Glutamatergic neuron (in vitro differentiated cells): ENCODE measurements at regions not wholly inside any gene's neighbourhood (a gene's known extent, or its start where the extent isn't known, plus 50 kb on each side); places are given as distances from the start of the nearest gene placed in this dataset.

Experiments
- DNase-seq: peaks from one replicate; pipeline ENCODE4 v3.0.0; 2022
- H3K27ac Mint-ChIP-seq: one replicate; pipeline ENCODE4 v1.8.0; 2020; ENCODE audit warnings: mild to moderate bottlenecking, mixed read lengths, inconsistent platforms; ENCODE audit not compliant: unreplicated experiment
- H3K27me3 Mint-ChIP-seq: one replicate; pipeline ENCODE4 v1.8.0; 2020; ENCODE audit warnings: mild to moderate bottlenecking, moderate library complexity, mixed read lengths, inconsistent platforms; ENCODE audit not compliant: unreplicated experiment
- H3K36me3 Mint-ChIP-seq: one replicate; pipeline ENCODE4 v1.8.0; 2020; ENCODE audit warnings: mild to moderate bottlenecking, mixed read lengths, inconsistent platforms; ENCODE audit not compliant: unreplicated experiment
- H3K4me1 Mint-ChIP-seq: one replicate; pipeline ENCODE4 v1.8.0; 2020; ENCODE audit warnings: mild to moderate bottlenecking, low read depth, mixed read lengths, inconsistent platforms; ENCODE audit not compliant: unreplicated experiment
- H3K4me3 Mint-ChIP-seq: one replicate; pipeline ENCODE4 v1.8.0; 2020; ENCODE audit warnings: mild to moderate bottlenecking, mixed read lengths, inconsistent platforms; ENCODE audit not compliant: unreplicated experiment
- H3K9me3 Mint-ChIP-seq: one replicate; pipeline ENCODE4 v1.8.0; 2020; ENCODE audit warnings: mild to moderate bottlenecking, moderate library complexity, mixed read lengths, inconsistent platforms; ENCODE audit not compliant: unreplicated experiment
- TF ChIP-seq, protein P1 (sequence below): fragments of 200-600 bp; sonication (generic); IDR thresholded peaks from one replicate; pipeline ENCODE4 v1.5.0; 2021; ENCODE audit not compliant: partially characterized antibody, unreplicated experiment

DNA sequence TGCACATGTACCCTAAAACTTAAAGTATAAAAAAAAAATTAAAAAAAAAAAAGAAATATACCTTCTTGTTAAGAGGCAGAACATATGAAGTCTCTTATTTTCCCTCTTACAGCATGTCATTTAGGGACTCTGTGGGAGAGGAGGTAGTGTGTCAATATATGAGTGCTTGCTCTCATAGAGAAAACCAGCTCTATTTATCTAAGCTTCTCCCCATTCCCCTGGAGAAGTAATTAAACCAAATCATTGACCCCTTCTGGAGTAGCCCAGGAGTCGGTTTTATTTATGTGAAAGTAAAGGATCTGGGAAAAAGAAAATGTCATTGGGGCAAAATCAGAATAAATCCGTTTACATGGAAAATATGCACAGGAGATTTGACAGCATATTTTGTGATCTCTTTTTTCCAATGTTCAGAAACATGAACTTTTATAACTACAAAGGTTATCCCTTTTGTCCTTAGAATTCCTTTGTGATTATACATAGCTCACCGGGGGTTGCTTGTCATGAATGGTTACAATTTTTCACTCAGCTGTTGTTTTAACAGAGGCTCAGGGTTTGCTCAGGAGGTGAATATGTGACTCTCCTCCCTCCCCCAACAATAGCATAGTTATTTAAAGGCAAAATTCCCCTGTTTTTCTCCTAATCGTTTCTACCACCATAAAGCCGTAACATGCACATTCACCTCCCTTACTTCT lies 114.5 kb upstream of the C1orf21 start:
- H3K4me3 Mint-ChIP-seq: no peak overlapping the region
- no peaks in the 10 kb centered on the region for H3K27me3 Mint-ChIP-seq
- H3K27ac Mint-ChIP-seq: no peak overlapping the region
- TF ChIP-seq, protein P1, sequence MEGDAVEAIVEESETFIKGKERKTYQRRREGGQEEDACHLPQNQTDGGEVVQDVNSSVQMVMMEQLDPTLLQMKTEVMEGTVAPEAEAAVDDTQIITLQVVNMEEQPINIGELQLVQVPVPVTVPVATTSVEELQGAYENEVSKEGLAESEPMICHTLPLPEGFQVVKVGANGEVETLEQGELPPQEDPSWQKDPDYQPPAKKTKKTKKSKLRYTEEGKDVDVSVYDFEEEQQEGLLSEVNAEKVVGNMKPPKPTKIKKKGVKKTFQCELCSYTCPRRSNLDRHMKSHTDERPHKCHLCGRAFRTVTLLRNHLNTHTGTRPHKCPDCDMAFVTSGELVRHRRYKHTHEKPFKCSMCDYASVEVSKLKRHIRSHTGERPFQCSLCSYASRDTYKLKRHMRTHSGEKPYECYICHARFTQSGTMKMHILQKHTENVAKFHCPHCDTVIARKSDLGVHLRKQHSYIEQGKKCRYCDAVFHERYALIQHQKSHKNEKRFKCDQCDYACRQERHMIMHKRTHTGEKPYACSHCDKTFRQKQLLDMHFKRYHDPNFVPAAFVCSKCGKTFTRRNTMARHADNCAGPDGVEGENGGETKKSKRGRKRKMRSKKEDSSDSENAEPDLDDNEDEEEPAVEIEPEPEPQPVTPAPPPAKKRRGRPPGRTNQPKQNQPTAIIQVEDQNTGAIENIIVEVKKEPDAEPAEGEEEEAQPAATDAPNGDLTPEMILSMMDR: no peak
- H3K9me3 Mint-ChIP-seq: peaks cover 5% of the 10 kb centered on the region
- peaks cover 7% of the 10 kb centered on the region for H3K36me3 Mint-ChIP-seq
- no peak for DNase-seq
- H3K4me1 Mint-ChIP-seq: no peaks in the 10 kb centered on the region

DNA sequence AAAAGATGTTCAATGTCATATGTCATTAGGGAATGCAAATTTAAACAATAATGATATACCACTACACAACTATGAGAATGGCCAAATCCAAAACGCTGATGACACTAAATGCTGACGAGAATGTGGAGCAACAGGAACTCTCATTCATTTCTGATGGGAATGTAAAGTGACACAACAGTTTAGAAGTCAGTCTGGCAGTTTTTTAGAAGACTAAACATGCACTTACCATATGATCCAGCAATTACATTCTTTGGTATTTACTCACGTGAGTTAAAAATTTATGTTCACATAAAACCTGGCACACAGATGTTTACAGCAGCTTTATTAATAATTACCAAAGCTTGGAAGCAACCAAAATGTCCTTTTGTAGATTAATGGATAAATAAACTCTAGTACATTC lies 110.4 kb upstream of the C1orf21 start:
- DNase-seq: no peak
- peaks cover 7% of the 10 kb centered on the region for H3K36me3 Mint-ChIP-seq
- no peak overlapping the region for H3K27ac Mint-ChIP-seq
- peaks cover 5% of the 10 kb centered on the region for H3K9me3 Mint-ChIP-seq
- no peak overlapping the region for H3K4me3 Mint-ChIP-seq
- TF ChIP-seq, protein P1: no peak
- H3K27me3 Mint-ChIP-seq: no peaks in the 10 kb centered on the region
- H3K4me1 Mint-ChIP-seq: no peaks in the 10 kb centered on the region

DNA sequence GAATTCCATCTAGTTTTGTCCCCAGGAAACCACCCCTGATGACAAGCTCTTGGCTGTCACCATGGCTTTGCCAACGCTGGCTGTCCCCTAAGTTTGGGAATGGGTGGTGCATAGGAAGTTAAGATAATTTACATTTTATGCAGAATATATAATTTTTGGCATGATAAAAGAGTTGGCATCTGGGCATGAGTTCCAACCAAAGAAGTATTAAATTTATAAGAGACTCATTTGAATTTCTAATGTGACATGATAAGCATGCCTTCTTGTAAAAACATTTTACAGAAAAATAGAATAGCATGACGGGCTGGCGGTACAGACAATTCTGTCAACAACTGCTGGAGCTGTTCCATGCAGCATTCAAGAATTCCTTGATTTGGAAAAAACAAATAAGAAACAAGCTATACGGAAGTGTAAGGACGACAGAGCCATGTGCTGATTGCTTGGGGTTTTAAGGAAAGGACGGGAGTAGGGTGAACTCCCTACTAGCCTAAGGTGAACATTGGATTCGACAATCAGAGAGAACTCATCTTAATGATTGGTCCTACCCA lies 106.8 kb upstream of the C1orf21 start:
- peaks cover 7% of the 10 kb centered on the region for H3K9me3 Mint-ChIP-seq
- no peak overlapping the region for H3K4me3 Mint-ChIP-seq
- peaks cover 5% of the 10 kb centered on the region for H3K27me3 Mint-ChIP-seq
- H3K4me1 Mint-ChIP-seq: peaks cover 13% of the 10 kb centered on the region
- H3K36me3 Mint-ChIP-seq: peaks cover 4% of the 10 kb centered on the region
- H3K27ac Mint-ChIP-seq: no peak overlapping the region
- TF ChIP-seq, protein P1: no peak
- DNase-seq: no peak

DNA sequence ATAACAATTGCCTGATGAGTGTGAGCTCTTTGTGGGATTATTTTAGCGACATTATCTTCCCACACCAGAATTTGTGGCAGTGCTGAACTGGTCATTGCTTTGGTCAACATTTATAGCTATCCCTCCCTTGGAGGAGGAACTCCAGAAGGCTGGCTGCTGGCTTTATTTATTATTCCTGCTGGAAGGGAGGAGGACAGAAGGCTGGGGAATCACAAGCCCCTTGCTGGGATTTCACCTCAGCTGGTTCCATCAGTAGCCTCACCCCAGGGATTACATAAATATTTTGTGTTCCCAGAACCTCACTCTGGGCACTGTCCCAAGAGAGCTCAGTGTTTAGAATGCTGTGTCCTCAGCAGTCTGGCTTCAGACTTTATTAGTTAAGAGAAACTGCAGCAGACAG lies 102.8 kb upstream of the C1orf21 start:
- TF ChIP-seq, protein P1: no peak
- peaks cover 13% of the 10 kb centered on the region for H3K4me1 Mint-ChIP-seq
- H3K4me3 Mint-ChIP-seq: no peak overlapping the region
- DNase-seq: peak; percentile 20
- H3K36me3 Mint-ChIP-seq: peaks cover 8% of the 10 kb centered on the region
- peak overlapping the region; percentile 76 for H3K27ac Mint-ChIP-seq
- H3K9me3 Mint-ChIP-seq: peaks cover 9% of the 10 kb centered on the region
- peaks cover 5% of the 10 kb centered on the region for H3K27me3 Mint-ChIP-seq

DNA sequence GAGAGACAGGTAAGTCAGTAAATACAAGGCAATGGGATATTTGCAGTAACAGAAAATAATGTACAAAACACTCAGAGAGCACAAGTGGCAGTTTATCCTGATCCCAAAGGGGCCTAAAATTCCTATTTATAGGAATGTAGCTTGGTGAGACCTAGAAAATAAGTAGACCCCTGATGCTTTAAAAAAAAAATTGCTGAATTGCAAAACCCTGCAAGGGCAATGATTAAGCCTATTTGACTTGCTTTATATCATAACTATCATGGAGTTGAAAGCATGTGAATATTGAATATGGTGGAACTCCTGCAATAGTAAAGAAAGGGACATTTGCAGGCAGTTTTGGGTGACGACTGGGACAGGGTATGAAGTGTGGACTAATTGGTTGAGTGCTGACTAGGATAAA lies 101.9 kb upstream of the C1orf21 start:
- H3K27me3 Mint-ChIP-seq: peaks cover 5% of the 10 kb centered on the region
- H3K27ac Mint-ChIP-seq: peak overlapping the region; percentile 21
- H3K36me3 Mint-ChIP-seq: peaks cover 13% of the 10 kb centered on the region
- TF ChIP-seq, protein P1: no peak
- H3K4me3 Mint-ChIP-seq: no peak overlapping the region
- no peak for DNase-seq
- peaks cover 13% of the 10 kb centered on the region for H3K4me1 Mint-ChIP-seq
- peaks cover 9% of the 10 kb centered on the region for H3K9me3 Mint-ChIP-seq
